ENCODE measurements at regions not wholly inside any gene's neighbourhood (a gene's known extent, or its start where the extent isn't known, plus 50 kb on each side); places are given as distances from the start of the nearest gene placed in this dataset.

- H3K4me3 ChIP-seq (ENCODE audit: low read depth, low read length): no peak overlapping the region
- TF ChIP-seq CTCF (IDR thresholded peaks at IDR 0.05; ENCODE audit: borderline replicate concordance, insufficient read depth, low read depth, low read length): no peak
These were observed 68.9 kb upstream of the TLE3 start for GRCh38 chr15:70166506-70167087.

- no peak for TF ChIP-seq CTCF (IDR thresholded peaks at IDR 0.05; ENCODE audit: borderline replicate concordance, insufficient read depth, low read depth, low read length)
- H3K4me3 ChIP-seq (ENCODE audit: low read depth, low read length): no peak overlapping the region
These were observed 68.1 kb upstream of the TLE3 start for GRCh38 chr15:70165716-70166284.

- TF ChIP-seq CTCF (IDR thresholded peaks at IDR 0.05; ENCODE audit: borderline replicate concordance, insufficient read depth, low read depth, low read length): no peak
- H3K4me3 ChIP-seq (ENCODE audit: low read depth, low read length): no peak overlapping the region
These were observed 67.4 kb upstream of the TLE3 start for GRCh38 chr15:70164910-70165715.

- no peak overlapping the region for H3K4me3 ChIP-seq (ENCODE audit: low read depth, low read length)
- TF ChIP-seq CTCF (IDR thresholded peaks at IDR 0.05; ENCODE audit: borderline replicate concordance, insufficient read depth, low read depth, low read length): no peak
These were observed 66.6 kb upstream of the TLE3 start for GRCh38 chr15:70164156-70164900.

DNA sequence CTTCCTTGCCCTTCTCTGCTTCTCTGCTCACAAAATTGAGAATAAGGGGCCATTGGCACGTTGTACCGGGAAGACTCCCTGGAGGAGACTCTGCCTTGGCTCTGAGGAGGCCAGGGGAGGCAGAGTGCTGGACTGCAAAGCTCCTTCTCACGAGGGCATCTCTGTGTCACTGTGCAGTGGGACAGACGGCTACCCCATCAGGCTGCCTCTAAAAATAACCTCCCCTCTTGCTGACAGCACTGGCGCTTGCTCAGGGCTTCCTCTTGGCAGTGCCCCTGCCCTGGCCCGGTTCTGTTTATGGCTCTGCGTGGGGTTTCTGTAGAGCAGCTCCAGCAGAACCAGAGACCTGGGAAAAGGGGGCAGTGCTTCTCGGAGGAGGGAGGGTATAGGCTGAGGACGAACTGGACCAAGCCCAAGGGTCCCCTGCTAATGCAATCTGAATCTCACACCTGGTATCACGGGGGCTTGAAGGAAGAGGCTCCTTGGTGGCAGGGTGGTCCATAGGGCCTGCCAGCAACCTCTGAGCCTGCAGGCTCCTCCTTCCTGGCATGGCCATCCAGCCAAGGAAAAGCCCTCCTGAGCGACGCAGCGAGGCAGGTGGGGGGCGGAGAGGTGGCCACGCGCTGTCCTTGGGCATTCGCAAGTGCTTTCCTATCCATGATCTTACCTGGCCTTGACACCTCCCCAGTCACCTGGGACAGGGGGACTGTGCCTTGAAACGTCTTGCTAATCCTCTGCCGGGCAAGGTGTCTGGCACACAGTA lies 63.3 kb upstream of the TLE3 start:
- TF ChIP-seq CTCF (IDR thresholded peaks at IDR 0.05; ENCODE audit: borderline replicate concordance, insufficient read depth, low read depth, low read length): no peak
- H3K4me3 ChIP-seq (ENCODE audit: low read depth, low read length): no peak overlapping the region

DNA sequence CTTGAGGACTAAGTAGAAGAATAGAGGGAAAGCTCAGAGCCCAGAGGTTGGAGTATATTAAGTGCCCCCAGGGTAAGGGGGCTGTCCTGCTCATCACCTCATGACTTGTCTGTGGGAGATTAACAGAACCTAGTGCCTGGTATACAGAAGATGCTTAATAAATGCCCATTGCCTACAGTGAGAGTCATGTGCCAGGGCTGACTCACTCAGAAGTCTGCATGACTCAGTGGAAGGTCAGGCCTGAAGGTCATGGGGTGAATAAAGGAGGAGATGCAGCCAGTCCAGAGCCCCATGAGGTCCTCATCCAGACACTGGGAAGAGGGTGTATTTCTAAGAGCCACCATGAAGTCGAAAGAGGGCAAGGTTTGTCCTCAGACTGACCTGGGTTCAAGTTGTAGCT lies 62.5 kb upstream of the TLE3 start:
- H3K4me3 ChIP-seq (ENCODE audit: low read depth, low read length): no peak overlapping the region
- TF ChIP-seq CTCF (IDR thresholded peaks at IDR 0.05; ENCODE audit: borderline replicate concordance, insufficient read depth, low read depth, low read length): no peak

Data from GM12875 (cell line).